LoVo (cell line): ENCODE measurements at regions not wholly inside any gene's neighbourhood (a gene's known extent, or its start where the extent isn't known, plus 50 kb on each side); places are given as distances from the start of the nearest gene placed in this dataset.
"Not testable (repeated sequence)": the region's sequence is repeated elsewhere in the genome, so short reads cannot be mapped to it uniquely, and the experiment has no call there.

Source experiments
- DNase-seq: peaks from one replicate; pipeline ENCODE4 v3.0.0-alpha.2; 2016; ENCODE audit warnings: low spot score

- DNase-seq: no peak
Measured at GRCh38 chr9:75775966-75776691, 114.3 kb upstream of the PCSK5 start.

GRCh38 chr9:75780185-75780584, 110.3 kb upstream of the PCSK5 start:
- DNase-seq: no peak

GRCh38 chr9:75788006-75788634, 102.4 kb upstream of the PCSK5 start:
- DNase-seq: no peak

GRCh38 chr9:75797085-75797580, 93.3 kb upstream of the PCSK5 start:
- no peak for DNase-seq

- no peak for DNase-seq
Measured at GRCh38 chr9:75798505-75798904, 92.0 kb upstream of the PCSK5 start.

GRCh38 chr9:75803130-75803529, 87.3 kb upstream of the PCSK5 start:
- no peak for DNase-seq

GRCh38 chr9:75810063-75810462, 80.4 kb upstream of the PCSK5 start:
- DNase-seq: no peak

- DNase-seq: no peak
Measured at GRCh38 chr9:75811692-75812091, 78.8 kb upstream of the PCSK5 start.

- DNase-seq: no peak
Measured at GRCh38 chr9:75812141-75812540, 78.3 kb upstream of the PCSK5 start.

- no peak for DNase-seq
Measured at GRCh38 chr9:75814667-75815066, 75.8 kb upstream of the PCSK5 start.

GRCh38 chr9:75820471-75821115, 69.9 kb upstream of the PCSK5 start:
- DNase-seq: not testable (repeated sequence)

GRCh38 chr9:75823151-75823550, 67.3 kb upstream of the PCSK5 start:
- no peak for DNase-seq

- DNase-seq: no peak
Measured at GRCh38 chr9:75824816-75825568, 65.5 kb upstream of the PCSK5 start.

GRCh38 chr9:75826314-75826713, 64.2 kb upstream of the PCSK5 start:
- no peak for DNase-seq

GRCh38 chr9:75830303-75830702, 60.2 kb upstream of the PCSK5 start:
- DNase-seq: no peak

GRCh38 chr9:75833778-75834177, 56.7 kb upstream of the PCSK5 start:
- DNase-seq: no peak

GRCh38 chr9:75834878-75835277, 55.6 kb upstream of the PCSK5 start:
- DNase-seq: no peak
